ENCODE measurements at regions not wholly inside any gene's neighbourhood (a gene's known extent, or its start where the extent isn't known, plus 50 kb on each side); places are given as distances from the start of the nearest gene placed in this dataset.

- TF ChIP-seq, protein P1, sequence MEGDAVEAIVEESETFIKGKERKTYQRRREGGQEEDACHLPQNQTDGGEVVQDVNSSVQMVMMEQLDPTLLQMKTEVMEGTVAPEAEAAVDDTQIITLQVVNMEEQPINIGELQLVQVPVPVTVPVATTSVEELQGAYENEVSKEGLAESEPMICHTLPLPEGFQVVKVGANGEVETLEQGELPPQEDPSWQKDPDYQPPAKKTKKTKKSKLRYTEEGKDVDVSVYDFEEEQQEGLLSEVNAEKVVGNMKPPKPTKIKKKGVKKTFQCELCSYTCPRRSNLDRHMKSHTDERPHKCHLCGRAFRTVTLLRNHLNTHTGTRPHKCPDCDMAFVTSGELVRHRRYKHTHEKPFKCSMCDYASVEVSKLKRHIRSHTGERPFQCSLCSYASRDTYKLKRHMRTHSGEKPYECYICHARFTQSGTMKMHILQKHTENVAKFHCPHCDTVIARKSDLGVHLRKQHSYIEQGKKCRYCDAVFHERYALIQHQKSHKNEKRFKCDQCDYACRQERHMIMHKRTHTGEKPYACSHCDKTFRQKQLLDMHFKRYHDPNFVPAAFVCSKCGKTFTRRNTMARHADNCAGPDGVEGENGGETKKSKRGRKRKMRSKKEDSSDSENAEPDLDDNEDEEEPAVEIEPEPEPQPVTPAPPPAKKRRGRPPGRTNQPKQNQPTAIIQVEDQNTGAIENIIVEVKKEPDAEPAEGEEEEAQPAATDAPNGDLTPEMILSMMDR (conservative IDR thresholded peaks at IDR 0.05 in 1 of 2, IDR thresholded peaks at IDR 0.05 in 1 of 2; ENCODE audit: extremely low read depth in 1 of 2, insufficient read depth in 1 of 2, low read depth in 1 of 2, low read length in 2 of 2), result no peak
- TF ChIP-seq EZH2 (IDR thresholded peaks at IDR 0.05; ENCODE audit: borderline replicate concordance, low read length), result no peak
Observed at GRCh38 chr2:121000804-121001203, 265.1 kb downstream of the GLI2 start.

Data from mammary epithelial cell (primary cell).